ENCODE measurements at regions not wholly inside any gene's neighbourhood (a gene's known extent, or its start where the extent isn't known, plus 50 kb on each side); places are given as distances from the start of the nearest gene placed in this dataset.
"Not testable (repeated sequence)": the region's sequence is repeated elsewhere in the genome, so short reads cannot be mapped to it uniquely, and the experiment has no call there.

- DNase-seq (ENCODE audit: low spot score) = not testable (repeated sequence)
Observed at GRCh38 chr21:5217933-5218332, 5303.4 kb upstream of the TPTE start.

DNA sequence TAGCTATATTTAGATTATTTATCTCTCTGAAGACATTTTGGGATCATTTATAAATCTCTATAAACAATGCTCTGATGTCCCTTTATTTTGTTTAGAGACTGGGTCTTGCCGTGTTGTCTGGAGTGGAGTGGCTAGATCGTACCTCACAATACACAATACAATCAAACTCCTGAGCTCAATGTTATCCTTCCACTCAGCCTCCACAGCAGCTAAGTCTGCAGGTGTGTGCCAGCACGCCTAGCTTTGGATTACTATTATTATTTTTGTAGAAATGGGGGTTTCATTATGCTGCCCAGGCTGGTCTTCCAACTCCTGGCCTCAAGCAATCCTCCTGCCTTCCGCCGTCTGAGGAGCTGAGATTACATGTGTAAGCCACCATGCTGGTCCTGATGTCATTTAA lies 5301.4 kb upstream of the TPTE start:
- DNase-seq (ENCODE audit: low spot score) = not testable (repeated sequence)

DNA sequence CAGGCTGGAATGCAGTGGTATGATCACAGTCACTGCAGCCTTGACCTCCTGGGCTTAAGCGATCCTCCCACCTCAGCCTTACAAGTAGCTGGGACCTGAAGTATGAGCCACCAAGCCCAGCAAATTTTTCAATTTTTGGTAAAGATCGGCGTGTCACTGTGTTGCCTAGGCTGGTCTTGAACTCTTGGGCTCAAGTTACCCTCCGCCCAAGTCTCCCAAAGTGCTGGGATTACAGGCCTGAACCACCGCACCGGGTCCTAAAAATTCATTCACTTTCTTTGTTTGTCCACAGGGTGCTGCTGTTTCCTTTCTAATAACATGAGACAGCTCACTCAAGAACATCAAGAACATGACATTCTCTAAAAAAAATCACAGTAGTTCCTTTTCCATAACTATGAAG lies 5300.9 kb upstream of the TPTE start:
- peak; percentile 29 for DNase-seq (ENCODE audit: low spot score)

- DNase-seq (ENCODE audit: low spot score) = not testable (repeated sequence)
Observed at GRCh38 chr21:5221458-5222050, 5299.8 kb upstream of the TPTE start.

GRCh38 chr21:5222996-5223782 lies 5298.2 kb upstream of the TPTE start:
- DNase-seq (ENCODE audit: low spot score) = not testable (repeated sequence)

GRCh38 chr21:5224156-5224555 lies 5297.2 kb upstream of the TPTE start:
- DNase-seq (ENCODE audit: low spot score) = not testable (repeated sequence)

- DNase-seq (ENCODE audit: low spot score) = not testable (repeated sequence)
Observed at GRCh38 chr21:5227252-5227651, 5294.1 kb upstream of the TPTE start.

GRCh38 chr21:5230561-5230960 lies 5290.8 kb upstream of the TPTE start:
- DNase-seq (ENCODE audit: low spot score) = not testable (repeated sequence)

DNA sequence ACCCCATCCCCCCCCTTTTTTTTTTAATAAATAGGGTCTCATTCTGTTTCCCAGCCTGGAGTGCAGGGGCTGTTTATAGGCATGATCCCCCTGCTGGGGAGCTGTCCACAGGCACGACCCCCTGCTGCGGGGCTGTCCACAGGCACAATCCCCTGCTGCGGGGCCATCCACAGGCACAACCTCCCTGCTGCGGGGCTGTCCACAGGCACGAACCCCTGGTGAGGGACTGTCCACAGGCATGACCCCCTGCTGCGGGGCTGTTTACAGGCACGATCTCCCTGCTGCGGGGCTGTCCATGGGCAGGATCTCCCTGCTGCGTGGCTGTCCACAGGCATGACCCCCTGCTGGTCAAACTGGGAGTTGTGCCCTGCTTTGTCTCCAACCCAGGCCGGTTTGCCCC lies 5290.1 kb upstream of the TPTE start:
- not testable (repeated sequence) for DNase-seq (ENCODE audit: low spot score)

- not testable (repeated sequence) for DNase-seq (ENCODE audit: low spot score)
Observed at GRCh38 chr21:5232176-5232958, 5289.0 kb upstream of the TPTE start.

GRCh38 chr21:5235761-5236160 lies 5285.6 kb upstream of the TPTE start:
- not testable (repeated sequence) for DNase-seq (ENCODE audit: low spot score)

- not testable (repeated sequence) for DNase-seq (ENCODE audit: low spot score)
Observed at GRCh38 chr21:5236846-5237675, 5284.3 kb upstream of the TPTE start.

DNA sequence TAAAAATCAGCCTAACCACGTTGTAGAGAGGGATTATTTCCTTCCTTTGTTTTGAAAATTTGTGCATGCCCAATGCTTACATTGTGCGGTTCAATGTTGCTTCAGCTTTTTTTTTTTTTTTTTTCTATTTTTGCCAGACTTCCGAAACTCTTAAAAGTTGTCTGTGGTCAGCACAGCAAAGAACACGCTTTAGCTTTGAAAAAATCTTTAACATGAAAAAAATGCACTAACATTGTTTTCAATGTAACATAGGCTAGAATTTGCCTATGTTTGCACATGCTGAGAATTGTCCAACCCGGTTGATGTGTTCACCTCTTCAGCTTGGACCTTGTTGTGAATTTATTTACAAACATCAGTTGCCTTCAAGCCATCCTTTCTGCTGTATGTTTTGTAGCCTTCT lies 5280.9 kb upstream of the TPTE start:
- not testable (repeated sequence) for DNase-seq (ENCODE audit: low spot score)

DNA sequence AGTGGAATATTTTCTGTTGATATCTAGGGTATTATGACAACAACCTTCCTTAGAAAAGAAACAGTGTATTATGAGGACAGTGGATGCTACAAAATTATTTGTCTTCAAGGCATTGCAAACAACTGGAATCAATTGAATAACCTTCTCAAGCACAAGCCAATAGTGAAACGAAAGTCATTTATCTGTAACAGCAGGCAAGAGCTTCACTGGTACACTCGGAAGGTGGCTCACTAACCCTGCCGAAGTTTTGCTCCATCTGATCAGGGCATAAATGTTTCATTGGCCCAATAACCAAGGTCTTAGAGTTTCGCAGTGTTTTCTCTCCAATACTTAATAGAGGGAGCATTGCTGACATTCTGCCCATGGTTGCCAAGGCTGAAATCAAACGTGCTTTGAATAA lies 5278.7 kb upstream of the TPTE start:
- not testable (repeated sequence) for DNase-seq (ENCODE audit: low spot score)

DNA sequence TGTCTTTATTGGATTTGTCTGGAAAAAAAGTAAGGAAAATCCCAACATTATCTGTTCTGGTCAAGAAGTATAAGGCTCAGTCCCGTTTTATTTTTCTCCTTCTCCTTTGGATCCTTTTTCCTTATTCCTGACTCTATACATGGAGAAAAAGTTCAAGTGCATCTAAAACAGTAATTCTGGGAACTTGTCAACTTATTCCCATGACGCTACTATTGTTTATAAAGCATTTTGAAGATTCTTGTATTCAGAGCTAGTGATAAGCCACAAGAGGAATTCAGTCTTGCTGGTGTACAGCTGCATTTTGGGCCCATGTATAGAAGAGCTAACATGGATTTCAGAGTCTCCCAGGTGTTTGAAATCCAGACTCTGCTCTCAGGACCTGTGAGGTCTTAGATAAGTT lies 5278.1 kb upstream of the TPTE start:
- DNase-seq (ENCODE audit: low spot score) = not testable (repeated sequence)

DNA sequence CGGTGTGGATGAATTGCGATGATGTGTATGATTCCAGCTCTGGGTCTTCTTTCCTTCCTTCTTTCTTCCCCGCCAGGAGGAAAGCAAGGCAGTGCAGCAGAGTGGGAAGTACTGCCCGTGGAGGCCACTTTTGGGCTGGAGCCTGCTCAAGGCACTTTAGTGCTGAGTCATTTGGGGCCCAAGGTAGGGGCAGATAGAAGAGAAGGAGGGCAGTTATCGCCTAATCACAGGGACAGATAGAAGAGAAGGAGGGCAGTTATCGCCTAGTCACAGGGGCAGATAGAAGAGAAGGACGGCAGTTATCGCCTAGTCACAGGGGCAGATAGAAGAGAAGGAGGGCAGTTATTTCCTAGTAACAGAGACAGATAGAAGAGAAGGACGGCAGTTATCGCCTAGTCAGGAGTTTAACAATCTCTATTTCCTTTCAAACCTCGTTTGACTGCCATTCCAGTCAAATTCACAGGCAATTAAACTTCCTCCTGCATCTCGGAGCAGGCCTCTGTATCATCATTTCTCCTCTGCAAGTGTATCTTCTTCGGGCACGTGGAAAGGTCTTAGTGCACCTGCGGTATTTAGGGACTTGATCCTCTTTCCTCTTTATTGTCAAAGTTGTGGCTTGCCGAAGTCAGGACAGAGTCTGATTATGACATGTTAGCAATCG lies 5277.5 kb upstream of the TPTE start:
- not testable (repeated sequence) for DNase-seq (ENCODE audit: low spot score)

DNA sequence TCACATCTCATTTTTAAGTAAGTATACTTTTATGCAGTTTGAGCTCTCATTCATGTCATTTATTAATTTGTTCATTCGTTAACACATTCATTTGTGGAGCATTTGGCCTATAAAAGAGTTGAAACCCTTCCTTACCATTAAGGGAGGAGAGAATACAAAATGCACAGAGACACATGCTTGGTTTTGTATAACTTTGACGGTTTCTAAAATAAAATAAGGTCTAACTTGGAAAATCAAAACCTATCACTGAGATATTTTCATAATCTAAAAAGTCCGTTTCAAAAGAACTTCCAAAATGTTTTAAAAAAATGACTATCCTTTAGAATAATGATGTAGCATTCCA lies 5277.0 kb upstream of the TPTE start:
- DNase-seq (ENCODE audit: low spot score) = not testable (repeated sequence)

DNA sequence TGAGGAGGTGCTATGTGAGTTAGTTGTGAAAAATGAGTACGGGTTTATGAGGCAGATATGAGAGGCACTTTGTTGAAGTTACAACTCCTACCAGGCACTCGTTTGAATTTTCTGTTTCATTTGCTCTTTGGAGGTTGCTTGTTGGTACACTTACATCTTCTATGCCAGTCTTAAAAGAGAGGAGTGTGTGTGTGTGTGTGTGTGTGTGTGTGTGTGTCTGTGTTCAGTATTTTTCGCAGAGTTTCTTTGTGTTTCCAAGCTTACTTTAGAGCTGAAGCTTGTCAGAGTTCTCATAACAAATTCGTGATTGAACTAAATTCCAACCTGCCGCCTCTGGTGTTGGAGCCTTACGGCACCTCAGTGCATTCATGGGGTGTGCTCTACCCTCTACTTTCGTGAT lies 5276.4 kb upstream of the TPTE start:
- not testable (repeated sequence) for DNase-seq (ENCODE audit: low spot score)

DNA sequence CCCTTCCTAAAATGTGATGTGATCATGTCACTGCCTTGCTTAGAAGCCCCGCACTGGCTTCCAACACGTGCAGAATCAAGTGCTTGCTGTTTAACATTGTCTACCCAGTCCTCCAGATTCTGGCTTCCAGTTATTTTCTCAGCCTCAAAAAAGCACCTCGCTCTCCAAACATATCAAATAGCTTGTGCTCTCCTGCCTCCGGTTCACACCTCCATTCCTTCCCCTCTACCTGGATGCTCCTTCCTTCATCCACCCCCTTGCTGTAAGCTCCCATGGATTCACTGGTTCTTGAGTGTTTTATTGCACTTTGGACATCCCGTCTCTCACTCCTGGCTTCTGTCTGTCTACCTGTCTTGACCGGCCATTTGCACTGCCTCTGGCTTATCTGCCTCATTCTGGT lies 5275.0 kb upstream of the TPTE start:
- DNase-seq (ENCODE audit: low spot score) = not testable (repeated sequence)

- DNase-seq (ENCODE audit: low spot score) = not testable (repeated sequence)
Observed at GRCh38 chr21:5247399-5247798, 5274.0 kb upstream of the TPTE start.

GRCh38 chr21:5250128-5250527 lies 5271.3 kb upstream of the TPTE start:
- DNase-seq (ENCODE audit: low spot score) = not testable (repeated sequence)
